GM18517 (cell line): ENCODE measurements at regions not wholly inside any gene's neighbourhood (a gene's known extent, or its start where the extent isn't known, plus 50 kb on each side); places are given as distances from the start of the nearest gene placed in this dataset.
"Not testable (repeated sequence)": the region's sequence is repeated elsewhere in the genome, so short reads cannot be mapped to it uniquely, and the experiment has no call there.

Experiments
- ATAC-seq: cut with Tn5 transposase; IDR thresholded peaks from one replicate; pipeline ENCODE4 v1.9.1; 2021; ENCODE audit warnings: mild to moderate bottlenecking, moderate library complexity; ENCODE audit not compliant: unreplicated experiment

GRCh38 chr3:144865948-144866347, 894.3 kb downstream of the DIPK2A start:
- no peak for ATAC-seq

- no peak for ATAC-seq
Measured at GRCh38 chr3:144866476-144866875, 894.9 kb downstream of the DIPK2A start.

GRCh38 chr3:144868506-144868905, 896.9 kb downstream of the DIPK2A start:
- no peak for ATAC-seq

GRCh38 chr3:144873066-144873465, 901.4 kb downstream of the DIPK2A start:
- ATAC-seq, result no peak

- no peak for ATAC-seq
Measured at GRCh38 chr3:144875211-144875610, 903.6 kb downstream of the DIPK2A start.

GRCh38 chr3:144877356-144877755, 905.7 kb downstream of the DIPK2A start:
- ATAC-seq, result no peak

- ATAC-seq, result no peak
Measured at GRCh38 chr3:144879701-144880100, 908.1 kb downstream of the DIPK2A start.

GRCh38 chr3:144893980-144894379, 922.4 kb downstream of the DIPK2A start:
- no peak for ATAC-seq

- no peak for ATAC-seq
Measured at GRCh38 chr3:144894576-144894975, 923.0 kb downstream of the DIPK2A start.

GRCh38 chr3:144900366-144900765, 928.7 kb downstream of the DIPK2A start:
- ATAC-seq, result no peak

- ATAC-seq, result not testable (repeated sequence)
Measured at GRCh38 chr3:144907581-144907980, 936.0 kb downstream of the DIPK2A start.

- ATAC-seq, result no peak
Measured at GRCh38 chr3:144912968-144913367, 941.3 kb downstream of the DIPK2A start.

- no peak for ATAC-seq
Measured at GRCh38 chr3:144915202-144915601, 943.6 kb downstream of the DIPK2A start.

- ATAC-seq, result no peak
Measured at GRCh38 chr3:144921710-144922109, 950.1 kb downstream of the DIPK2A start.

- no peak for ATAC-seq
Measured at GRCh38 chr3:144923046-144923775, 951.6 kb downstream of the DIPK2A start.

- ATAC-seq, result no peak
Measured at GRCh38 chr3:144930431-144930830, 958.8 kb downstream of the DIPK2A start.

GRCh38 chr3:144931590-144931989, 960.0 kb downstream of the DIPK2A start:
- no peak for ATAC-seq

GRCh38 chr3:144942093-144942837, 970.6 kb downstream of the DIPK2A start:
- ATAC-seq, result no peak

- ATAC-seq, result no peak
Measured at GRCh38 chr3:144942838-144943197, 971.2 kb downstream of the DIPK2A start.

- ATAC-seq, result no peak
Measured at GRCh38 chr3:144947895-144948294, 976.3 kb downstream of the DIPK2A start.

- ATAC-seq, result no peak
Measured at GRCh38 chr3:144948711-144949110, 977.1 kb downstream of the DIPK2A start.

GRCh38 chr3:144953959-144954358, 982.3 kb downstream of the DIPK2A start:
- no peak for ATAC-seq
